Body of pancreas (tissue), 4 donors: ENCODE measurements at regions not wholly inside any gene's neighbourhood (a gene's known extent, or its start where the extent isn't known, plus 50 kb on each side); places are given as distances from the start of the nearest gene placed in this dataset.

Experiments
- POLR2A ChIP-seq, 3 donors: fragments of 450-650 bp; IDR thresholded peaks; one replicate each; pipeline ENCODE4 v1.6.1; 2016; ENCODE audit warnings: antibody characterized with exemption in 3 of 3, mild to moderate bottlenecking in 2 of 3
- TF ChIP-seq, protein P1 (sequence below), 7 experiments: fragments of 450-650 bp in 4 of 7; fragments of 200-600 bp in 3 of 7; sonication (generic) in 3 of 7; IDR thresholded peaks; one replicate each; pipeline ENCODE4 v1.5.1; 2016 to 2019; ENCODE audit warnings: antibody characterized with exemption in 7 of 7

DNA sequence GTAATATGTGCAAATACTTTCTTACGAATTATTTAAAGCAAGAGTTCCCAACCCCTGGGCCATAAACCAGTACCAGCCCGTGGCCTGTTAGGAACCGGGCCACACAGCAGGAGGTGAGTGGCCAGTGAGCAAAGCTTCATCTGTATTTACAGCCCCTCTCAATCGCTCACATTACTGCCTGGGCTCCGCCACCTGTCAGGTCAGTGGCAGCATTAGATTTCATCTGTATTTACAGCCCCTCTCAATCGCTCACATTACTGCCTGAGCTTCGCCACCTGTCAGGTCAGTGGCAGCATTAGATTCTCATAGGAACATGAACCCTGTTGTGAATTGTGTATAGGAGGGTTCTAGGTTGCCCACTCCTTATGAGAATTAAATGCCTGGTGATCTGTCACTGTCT lies 142.0 kb downstream of the RNASET2 start:
- TF ChIP-seq, protein P1, sequence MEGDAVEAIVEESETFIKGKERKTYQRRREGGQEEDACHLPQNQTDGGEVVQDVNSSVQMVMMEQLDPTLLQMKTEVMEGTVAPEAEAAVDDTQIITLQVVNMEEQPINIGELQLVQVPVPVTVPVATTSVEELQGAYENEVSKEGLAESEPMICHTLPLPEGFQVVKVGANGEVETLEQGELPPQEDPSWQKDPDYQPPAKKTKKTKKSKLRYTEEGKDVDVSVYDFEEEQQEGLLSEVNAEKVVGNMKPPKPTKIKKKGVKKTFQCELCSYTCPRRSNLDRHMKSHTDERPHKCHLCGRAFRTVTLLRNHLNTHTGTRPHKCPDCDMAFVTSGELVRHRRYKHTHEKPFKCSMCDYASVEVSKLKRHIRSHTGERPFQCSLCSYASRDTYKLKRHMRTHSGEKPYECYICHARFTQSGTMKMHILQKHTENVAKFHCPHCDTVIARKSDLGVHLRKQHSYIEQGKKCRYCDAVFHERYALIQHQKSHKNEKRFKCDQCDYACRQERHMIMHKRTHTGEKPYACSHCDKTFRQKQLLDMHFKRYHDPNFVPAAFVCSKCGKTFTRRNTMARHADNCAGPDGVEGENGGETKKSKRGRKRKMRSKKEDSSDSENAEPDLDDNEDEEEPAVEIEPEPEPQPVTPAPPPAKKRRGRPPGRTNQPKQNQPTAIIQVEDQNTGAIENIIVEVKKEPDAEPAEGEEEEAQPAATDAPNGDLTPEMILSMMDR (IDR thresholded peaks at IDR 0.05) = no peak
- no peak for TF ChIP-seq POLR2A (IDR thresholded peaks at IDR 0.05)
